K562 (cell line): ENCODE measurements at regions not wholly inside any gene's neighbourhood (a gene's known extent, or its start where the extent isn't known, plus 50 kb on each side); places are given as distances from the start of the nearest gene placed in this dataset.

Source experiments
- ATAC-seq: fragments of 200-7000 bp; cut with Tn5 transposase; 3 replicates; pipeline ENCODE4 v1.9.1; 2020; ENCODE audit warnings: moderate library complexity
- BruUV-seq: library from RNA; stranded (reverse); fragments of 400-500 nt; replicated peaks from 2 replicates; lab custom pipeline; 2021; lab: Mats Ljungman, UMichigan
- CTCF ChIA-PET: fragments of 300-600 bp; formaldehyde crosslinking; extraction: SDS; loops from one replicate; lab custom pipeline; 2021; ENCODE audit warnings: low intra/inter-chr PET ratio; lab: Yijun Ruan, JAX
- POLR2A ChIA-PET: fragments of 300-600, 350-650 bp; sonication (Branson Sonifier 250); formaldehyde crosslinking; extraction: SDS; loops from one replicate; lab custom pipeline; 2021; ENCODE audit warnings: antibody characterized with exemption, inconsistent platforms; lab: Yijun Ruan, JAX
- DNase-seq, 4 experiments: peaks; one replicate each; pipeline versions ENCODE4 v3.0.0 to v3.0.0-alpha.2; 2011 to 2018; ENCODE audit warnings: low spot score in 3 of 4, mixed read lengths in 3 of 4; ENCODE audit errors: extremely low read depth in 1 of 4
- FAIRE-seq: peaks from 2 replicates; lab custom pipeline; 2011; peaks lifted over from hg19 to GRCh38; lab: Jason Lieb, UNC
- H2AFZ ChIP-seq: 2 replicates; pipeline ENCODE4 v1.6.0; 2011; ENCODE audit warnings: low read depth, low read length, control low read depth, inconsistent platforms
- H3K27ac ChIP-seq: fragments of 200-600 bp; 3 replicates; pipeline ENCODE4 v1.8.0; 2011; ENCODE audit warnings: low read depth, mild to moderate bottlenecking, control low read depth, inconsistent platforms, low read length, moderate library complexity, mixed read lengths; ENCODE audit errors: extremely low read depth
- H3K27me3 ChIP-seq, 2 experiments: fragments of 300-600 bp in 1 of 2; 2 replicates in 1 of 2; 3 replicates in 1 of 2; pipeline versions ENCODE4 v1.6.0 to v1.8.0; 2011; ENCODE audit warnings: inconsistent platforms in 2 of 2, low read length in 2 of 2, mild to moderate bottlenecking in 1 of 2, mixed read lengths in 1 of 2, moderate library complexity in 1 of 2; ENCODE audit not compliant: control insufficient read depth in 2 of 2, insufficient read depth in 2 of 2
- H3K36me3 ChIP-seq: fragments of 300-600 bp; 3 replicates; pipeline ENCODE4 v1.8.0; 2011; ENCODE audit warnings: mild to moderate bottlenecking, low read length, inconsistent platforms; ENCODE audit not compliant: control insufficient read depth, insufficient read depth
- H3K4me1 ChIP-seq, 2 experiments: fragments of 200-600 bp in 1 of 2; replicated peaks in 1 of 2; 2 replicates in 1 of 2; 3 replicates in 1 of 2; pipeline versions ENCODE4 v1.5.1 to v1.8.0; 2011; ENCODE audit warnings: inconsistent platforms in 2 of 2, low read length in 2 of 2, mild to moderate bottlenecking in 1 of 2, mixed read lengths in 1 of 2, moderate library complexity in 1 of 2; ENCODE audit not compliant: control insufficient read depth in 2 of 2, insufficient read depth in 2 of 2
- H3K4me2 ChIP-seq: 2 replicates; pipeline ENCODE4 v1.6.1; 2011; ENCODE audit warnings: low read length, control low read depth, inconsistent platforms, mixed read lengths; ENCODE audit not compliant: insufficient read depth
- H3K4me3 ChIP-seq: fragments of 200-600 bp; sonication (generic), shearing (Covaris generic); 2 replicates; pipeline ENCODE4 v1.5.1; 2016; ENCODE audit warnings: control low read depth, inconsistent platforms
- H3K79me2 ChIP-seq: fragments of 200-600 bp; 3 replicates; pipeline ENCODE4 v1.8.0; 2011; ENCODE audit warnings: low read length, inconsistent platforms; ENCODE audit not compliant: control insufficient read depth, insufficient read depth
- H3K9ac ChIP-seq, 2 experiments: 2 replicates each; pipeline versions ENCODE4 v1.6.0 to v1.6.1; 2011; ENCODE audit warnings: low read depth in 2 of 2, low read length in 2 of 2, control low read depth in 1 of 2, inconsistent platforms in 1 of 2, mild to moderate bottlenecking in 1 of 2, mixed read lengths in 1 of 2; ENCODE audit not compliant: insufficient read depth in 1 of 2
- H3K9me1 ChIP-seq: one replicate; pipeline ENCODE4 v1.6.0; 2011; ENCODE audit warnings: inconsistent platforms, mild to moderate bottlenecking, low read length, moderate library complexity; ENCODE audit not compliant: control insufficient read depth, insufficient read depth
- H3K9me3 ChIP-seq: replicated peaks from 2 replicates; pipeline ENCODE4 v1.5.1; 2011; ENCODE audit warnings: low read depth, low read length, inconsistent platforms; ENCODE audit not compliant: control insufficient read depth, insufficient read depth
- H4K20me1 ChIP-seq: replicated peaks from 2 replicates; pipeline ENCODE4 v1.6.1; 2011; ENCODE audit warnings: low read length, inconsistent platforms, mixed read lengths; ENCODE audit not compliant: control insufficient read depth, insufficient read depth
- FOXO4 ChIP-seq: fragments of 450-650 bp; formaldehyde crosslinking; IDR thresholded peaks from 2 replicates; pipeline ENCODE4 v1.4.0; 2020; ENCODE audit warnings: mild to moderate bottlenecking, moderate library complexity
- GATAD2B ChIP-seq: fragments of 450-650 bp; IDR thresholded peaks from 2 replicates; pipeline ENCODE4 v1.6.1; 2017; ENCODE audit warnings: mild to moderate bottlenecking, borderline replicate concordance
- MAFF ChIP-seq: IDR thresholded peaks from 2 replicates; pipeline ENCODE4 v1.6.1; 2012; ENCODE audit warnings: low read length, improper control_type of control experiment
- MEF2A ChIP-seq: IDR thresholded peaks from 2 replicates; pipeline ENCODE4 v1.6.1; 2011; ENCODE audit warnings: low read depth, mild to moderate bottlenecking, low read length, moderate library complexity; ENCODE audit not compliant: control insufficient read depth
- MIER1 ChIP-seq: fragments of 450-650 bp; IDR thresholded peaks from 2 replicates; pipeline ENCODE4 v1.6.1; 2016; ENCODE audit warnings: antibody characterized with exemption, mild to moderate bottlenecking, low read depth
- PHTF2 ChIP-seq: fragments of 250-450 bp; sonication (Bioruptor Pico); IDR thresholded peaks from 2 replicates; pipeline ENCODE4 v1.5.0; 2021; ENCODE audit warnings: mild to moderate bottlenecking
- PRPF4 ChIP-seq: fragments of 200-400 bp; formaldehyde crosslinking; IDR thresholded peaks from one replicate; pipeline ENCODE4 v1.6.1; 2017; ENCODE audit warnings: low read length, low read depth, mild to moderate bottlenecking; ENCODE audit not compliant: insufficient read depth, poor library complexity, severe bottlenecking
- SP1 ChIP-seq: sonication (generic); formaldehyde crosslinking; IDR thresholded peaks from 2 replicates; pipeline ENCODE4 v1.8.1; 2022; ENCODE audit warnings: mild to moderate bottlenecking, missing genetic modification reagents
- TAF7 ChIP-seq: fragments of 450-650 bp; IDR thresholded peaks from 2 replicates; pipeline ENCODE4 v1.6.1; 2016; ENCODE audit warnings: missing genetic modification characterization, missing compliant biosample characterization
- TSC22D4 ChIP-seq: fragments of 450-650 bp; IDR thresholded peaks from 2 replicates; pipeline ENCODE4 v1.6.1; 2016; ENCODE audit warnings: missing genetic modification characterization, missing biosample characterization, control low read depth
- ZBTB34 ChIP-seq: fragments of 250-450 bp; sonication (Bioruptor Pico); IDR thresholded peaks from 2 replicates; pipeline ENCODE4 v1.8.0; 2021; ENCODE audit warnings: mild to moderate bottlenecking, moderate library complexity
- ZNF143 ChIP-seq: sonication (generic); formaldehyde crosslinking; IDR thresholded peaks from 2 replicates; pipeline ENCODE4 v1.9.0; 2022; ENCODE audit warnings: mild to moderate bottlenecking, missing genetic modification reagents
- ZNF347 ChIP-seq: fragments of 450-650 bp; formaldehyde crosslinking; IDR thresholded peaks from 2 replicates; pipeline ENCODE4 v1.4.0; 2020; ENCODE audit warnings: low read depth, mild to moderate bottlenecking, moderate library complexity
- ZNF79 ChIP-seq: fragments of 250-450 bp; sonication (Bioruptor Pico); IDR thresholded peaks from 2 replicates; pipeline ENCODE4 v1.4.0; 2020; ENCODE audit warnings: low read depth, mild to moderate bottlenecking, moderate library complexity
- WGBS: fragments of 100-300 bp; shearing (Covaris generic); methylation state at CpG from one replicate; pipeline ENCODE4 v1.1.6; 2016; ENCODE audit warnings: low coverage, mixed read lengths; ENCODE audit not compliant: insufficient coverage; ENCODE audit errors: missing lambda C conversion rate; 5-methylcytosine and 5-hydroxymethylcytosine counted together
- in situ Hi-C: fragments of 300-500 bp; cut with MboI; formaldehyde crosslinking; loops from 4 replicates; pipeline ENCODE4 v1.15.0; 2018; ENCODE audit warnings: inconsistent platforms, mixed read lengths
- intact Hi-C: fragments of 100-400 bp; cut with micrococcal nuclease; formaldehyde crosslinking; loops from 2 replicates; pipeline ENCODE4 v1.14.2; 2022
- TF ChIP-seq, protein P1 (sequence below): fragments of 250-450 bp; sonication (Bioruptor Pico); IDR thresholded peaks from 2 replicates; pipeline ENCODE4 v1.5.0; 2020; ENCODE audit warnings: mild to moderate bottlenecking, borderline replicate concordance

GRCh38 chr6:55694148-55694547 is 115.2 kb upstream of the HMGCLL1 start:
- Histone ChIP-seq H3K4me2 (no peak overlapping the region), H3K9me1 (no peaks in the 10 kb centered on the region), H3K4me3 (no peak overlapping the region), H3K27ac (no peak overlapping the region), H3K27me3 (no peaks in the 10 kb centered on the region), H3K79me2 (no peaks in the 10 kb centered on the region), H3K36me3 (no peaks in the 10 kb centered on the region), H2AFZ (no peak overlapping the region), H3K4me1 (no peaks in the 10 kb centered on the region), H3K9me3 (no peaks in the 10 kb centered on the region; the same call in 1 of the 2 replicates), H3K9ac (no peak overlapping the region), H4K20me1 (no peaks in the 10 kb centered on the region)
- ATAC-seq (no peak), FAIRE-seq (no peak), DNase-seq (no peak)
- ChIA-PET CTCF (no interaction called here), POLR2A (no interaction called here)
- 0% methylated on average over 2 of the region's 2 CpGs for WGBS
- BruUV-seq = no TSS peak
- intact Hi-C loops (no loop called here), in situ Hi-C loops (no loop called here)
- no peak for TF ChIP-seq SP1
- TF ChIP-seq MAFF = no peak
- no peak for TF ChIP-seq PRPF4
- no peak for TF ChIP-seq TAF7
- no peak for TF ChIP-seq GATAD2B
- no peak for TF ChIP-seq ZNF347
- no peak for TF ChIP-seq MIER1
- TF ChIP-seq TSC22D4 = no peak
- TF ChIP-seq, protein P1, sequence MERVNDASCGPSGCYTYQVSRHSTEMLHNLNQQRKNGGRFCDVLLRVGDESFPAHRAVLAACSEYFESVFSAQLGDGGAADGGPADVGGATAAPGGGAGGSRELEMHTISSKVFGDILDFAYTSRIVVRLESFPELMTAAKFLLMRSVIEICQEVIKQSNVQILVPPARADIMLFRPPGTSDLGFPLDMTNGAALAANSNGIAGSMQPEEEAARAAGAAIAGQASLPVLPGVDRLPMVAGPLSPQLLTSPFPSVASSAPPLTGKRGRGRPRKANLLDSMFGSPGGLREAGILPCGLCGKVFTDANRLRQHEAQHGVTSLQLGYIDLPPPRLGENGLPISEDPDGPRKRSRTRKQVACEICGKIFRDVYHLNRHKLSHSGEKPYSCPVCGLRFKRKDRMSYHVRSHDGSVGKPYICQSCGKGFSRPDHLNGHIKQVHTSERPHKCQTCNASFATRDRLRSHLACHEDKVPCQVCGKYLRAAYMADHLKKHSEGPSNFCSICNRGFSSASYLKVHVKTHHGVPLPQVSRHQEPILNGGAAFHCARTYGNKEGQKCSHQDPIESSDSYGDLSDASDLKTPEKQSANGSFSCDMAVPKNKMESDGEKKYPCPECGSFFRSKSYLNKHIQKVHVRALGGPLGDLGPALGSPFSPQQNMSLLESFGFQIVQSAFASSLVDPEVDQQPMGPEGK (CRISPR knock-in tag) = no peak
- no peak for TF ChIP-seq ZBTB34 (CRISPR knock-in tag)
- TF ChIP-seq MEF2A = no peak
- TF ChIP-seq ZNF143 (CRISPR knock-in tag) = no peak
- no peak for TF ChIP-seq FOXO4 (CRISPR knock-in tag)
- no peak for TF ChIP-seq PHTF2 (CRISPR knock-in tag)
- no peak for TF ChIP-seq ZNF79 (CRISPR knock-in tag)
